T-cell (primary cell): ENCODE measurements at regions not wholly inside any gene's neighbourhood (a gene's known extent, or its start where the extent isn't known, plus 50 kb on each side); places are given as distances from the start of the nearest gene placed in this dataset.

Experiments used
- ATAC-seq, 4 experiments: fragments of 200-7000 bp in 3 of 4; fragments of 150-1000 bp in 1 of 4; cut with Tn5 transposase; replicated peaks in 1 of 4; 1 replicate in 3 of 4; 2 replicates in 1 of 4; pipeline ENCODE4 v1.10.0; 2021; ENCODE audit warnings: moderate library complexity in 3 of 4, mild to moderate bottlenecking in 2 of 4, moderate number of reproducible peaks in 1 of 4
- CTCF ChIA-PET, 2 donors: fragments of 300-600 bp; sonication (Branson Sonifier 250); formaldehyde crosslinking; loops; one replicate each; lab custom pipeline; 2022; ENCODE audit warnings: antibody characterized with exemption in 2 of 2; lab: Charles Lee
- POLR2A ChIA-PET, 2 donors: fragments of 300-600 bp; sonication (Branson Sonifier 250); formaldehyde crosslinking; loops; one replicate each; lab custom pipeline; 2022; ENCODE audit warnings: antibody characterized with exemption in 2 of 2; lab: Charles Lee
- DNase-seq, 35 experiments: peaks; one replicate each; pipeline versions ENCODE4 v3.0.0 to v3.0.0-alpha.2; 2013 to 2023
- H3K27ac ChIP-seq: one replicate; pipeline ENCODE4 v1.5.1; 2013; ENCODE audit warnings: low read length
- H3K27me3 ChIP-seq, 2 experiments: replicated peaks in 1 of 2; 1 replicate in 1 of 2; 2 replicates in 1 of 2; pipeline versions ENCODE4 v1.6.1 to v1.7.0; 2013; ENCODE audit warnings: low read length in 1 of 2, mixed read lengths in 1 of 2; ENCODE audit not compliant: control insufficient read depth in 2 of 2, insufficient read depth in 2 of 2; ENCODE audit errors: extremely low read depth in 1 of 2
- H3K36me3 ChIP-seq, 2 donors: 1 replicate in 1 of 2; 2 replicates in 1 of 2; pipeline versions ENCODE4 v1.6.1 to v1.7.0; 2013; ENCODE audit warnings: low read length in 1 of 2; ENCODE audit not compliant: control insufficient read depth in 2 of 2, insufficient read depth in 1 of 2; ENCODE audit errors: extremely low read depth in 1 of 2
- H3K4me1 ChIP-seq, 2 experiments: 1 replicate in 1 of 2; 2 replicates in 1 of 2; pipeline versions ENCODE4 v1.6.1 to v1.7.0; 2013; ENCODE audit warnings: low read length in 2 of 2, mixed read lengths in 1 of 2; ENCODE audit not compliant: insufficient read depth in 2 of 2, control insufficient read depth in 1 of 2; ENCODE audit errors: extremely low read depth in 1 of 2
- H3K4me3 ChIP-seq, 2 donors: 1 replicate in 1 of 2; 2 replicates in 1 of 2; pipeline versions ENCODE4 v1.5.1 to v1.7.0; 2013; ENCODE audit warnings: mild to moderate bottlenecking in 2 of 2, low read length in 1 of 2, moderate library complexity in 1 of 2; ENCODE audit not compliant: control insufficient read depth in 1 of 2; ENCODE audit errors: extremely low read depth in 1 of 2
- H3K9me3 ChIP-seq: 2 replicates; pipeline ENCODE4 v1.7.0; 2013
- H3K27ac Mint-ChIP-seq, 2 donors: one replicate each; pipeline ENCODE4 v1.8.0; 2020 to 2021; ENCODE audit warnings: mild to moderate bottlenecking in 2 of 2, mixed read lengths in 2 of 2
- H3K27me3 Mint-ChIP-seq, 2 donors: one replicate each; pipeline ENCODE4 v1.8.0; 2021 to 2022; ENCODE audit warnings: mixed read lengths in 2 of 2
- H3K36me3 Mint-ChIP-seq: one replicate; pipeline ENCODE4 v1.8.0; 2021; ENCODE audit warnings: mixed read lengths
- H3K4me1 Mint-ChIP-seq, 3 donors: one replicate each; pipeline ENCODE4 v1.8.0; 2020 to 2022; ENCODE audit warnings: mixed read lengths in 3 of 3, mild to moderate bottlenecking in 1 of 3
- H3K4me3 Mint-ChIP-seq, 3 donors: one replicate each; pipeline ENCODE4 v1.8.0; 2020 to 2022; ENCODE audit warnings: mild to moderate bottlenecking in 3 of 3, mixed read lengths in 3 of 3, moderate library complexity in 3 of 3
- H3K9me3 Mint-ChIP-seq, 3 donors: one replicate each; pipeline ENCODE4 v1.8.0; 2020 to 2022; ENCODE audit warnings: mixed read lengths in 3 of 3
- WGBS: methylation state at CpG from one replicate; pipeline ENCODE4 v1.1.5; 2013; ENCODE audit warnings: missing lambda C conversion rate; ENCODE audit not compliant: insufficient coverage; 5-methylcytosine and 5-hydroxymethylcytosine counted together

DNA sequence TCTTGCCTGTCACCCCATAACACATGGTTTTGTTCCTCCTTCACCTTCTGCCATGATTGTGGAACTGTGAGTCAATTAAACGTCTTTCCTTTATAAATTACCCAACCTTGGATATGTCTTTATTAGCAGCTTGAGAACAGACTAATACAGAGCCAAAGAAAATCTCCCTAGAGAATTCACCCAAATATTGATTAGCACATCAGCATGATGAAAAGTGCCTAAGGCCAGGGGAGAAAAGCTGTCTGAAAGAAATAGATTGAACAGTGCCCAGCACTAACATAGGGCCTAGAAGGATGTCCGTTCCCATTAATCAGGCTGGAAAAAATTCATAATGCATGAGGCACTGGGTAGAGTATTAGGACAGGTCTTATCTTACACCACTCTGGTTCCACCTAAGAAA, 111.9 kb upstream of the CALN1 start:
- no CpG with 5 or more reads among the region's 2 CpGs for WGBS
- CTCF ChIA-PET, result interaction anchor here in 1 of 2 donors (0.5 kb wide), 1 partner anchor 12 kb away, joined by 4 read pairs; no protein-coding TSS in a partner anchor
- H3K4me1 Mint-ChIP-seq, result no peaks in the 10 kb centered on the region

DNA sequence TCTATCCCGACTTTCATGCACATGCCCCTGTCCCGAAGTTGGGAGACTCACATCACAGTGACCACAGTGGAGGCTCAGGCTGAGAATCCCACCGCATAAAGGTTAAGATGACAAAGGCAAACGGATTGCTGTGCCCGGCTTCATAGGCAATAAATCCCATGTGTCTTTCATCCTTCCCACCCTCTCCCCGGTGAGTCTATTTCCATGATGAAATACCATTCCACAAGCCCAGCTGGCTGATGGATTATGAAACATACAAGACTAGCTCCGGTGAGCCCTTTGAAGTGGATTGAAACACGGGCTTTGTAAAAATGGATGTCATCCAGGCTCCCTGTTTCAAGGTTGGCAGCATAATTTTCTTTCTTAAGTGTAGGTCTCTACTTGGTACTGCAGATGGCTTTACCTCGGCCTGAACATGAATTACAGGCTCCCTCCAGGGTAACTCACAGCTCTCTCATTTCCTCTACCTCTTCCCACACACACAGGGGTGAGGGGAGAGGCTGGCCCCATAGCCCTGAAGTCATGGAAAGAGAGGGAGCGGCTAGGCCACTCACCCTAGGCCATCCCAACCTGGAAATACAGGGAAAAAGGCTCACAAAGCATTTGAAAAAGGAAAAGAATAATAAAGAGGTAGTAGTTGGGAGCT, 92.0 kb upstream of the CALN1 start:
- no peaks in the 10 kb centered on the region for H3K9me3 ChIP-seq
- ATAC-seq (no peak), DNase-seq (no peak)
- H3K27me3 ChIP-seq, result peaks cover 0 to 7% of the 10 kb centered on the region in 2 experiments
- H3K36me3 ChIP-seq, result no peaks in the 10 kb centered on the region
- no peaks in the 10 kb centered on the region for H3K36me3 Mint-ChIP-seq
- ChIA-PET CTCF (no interaction called here), POLR2A (no interaction called here)
- H3K27ac ChIP-seq, result no peak overlapping the region
- no peak overlapping the region for H3K4me3 Mint-ChIP-seq
- H3K4me3 ChIP-seq, result no peak overlapping the region
- H3K4me1 Mint-ChIP-seq, result no peaks in the 10 kb centered on the region
- H3K9me3 Mint-ChIP-seq, result no peaks in the 10 kb centered on the region
- H3K27ac Mint-ChIP-seq, result no peak overlapping the region
- H3K4me1 ChIP-seq, result no peaks in the 10 kb centered on the region
- peaks cover 0 to 7% of the 10 kb centered on the region in 2 donors for H3K27me3 Mint-ChIP-seq
- WGBS, result 92% methylated on average over 5 of the region's 10 CpGs

More for the DNA sequence above, 111.9 kb upstream of the CALN1 start:
- POLR2A ChIA-PET, result no interaction called here
- ATAC-seq (no peak), DNase-seq (no peak)
- H3K27me3 Mint-ChIP-seq, result peaks cover 0 to 2% of the 10 kb centered on the region in 2 donors
- H3K9me3 Mint-ChIP-seq, result peaks cover 0 to 7% (median 0%) of the 10 kb centered on the region in 3 donors
- Histone ChIP-seq H3K4me1 (no peaks in the 10 kb centered on the region), H3K27me3 (peaks cover 0 to 2% of the 10 kb centered on the region in 2 experiments), H3K9me3 (no peaks in the 10 kb centered on the region), H3K36me3 (no peaks in the 10 kb centered on the region), H3K4me3 (no peak overlapping the region), H3K27ac (no peak overlapping the region)
- H3K36me3 Mint-ChIP-seq, result no peaks in the 10 kb centered on the region
- H3K4me3 Mint-ChIP-seq, result no peak overlapping the region
- H3K27ac Mint-ChIP-seq, result no peak overlapping the region

- Histone ChIP-seq H3K4me1 (no peaks in the 10 kb centered on the region), H3K27me3 (peaks cover 0 to 7% of the 10 kb centered on the region in 2 experiments), H3K27ac (no peak overlapping the region), H3K9me3 (no peaks in the 10 kb centered on the region), H3K4me3 (no peak overlapping the region), H3K36me3 (no peaks in the 10 kb centered on the region)
- Mint-ChIP-seq H3K9me3 (no peaks in the 10 kb centered on the region), H3K4me3 (no peak overlapping the region), H3K36me3 (no peaks in the 10 kb centered on the region), H3K4me1 (no peaks in the 10 kb centered on the region), H3K27ac (no peak overlapping the region), H3K27me3 (peaks cover 0 to 7% of the 10 kb centered on the region in 2 donors)
- CTCF ChIA-PET, result no interaction called here
- DNase-seq (no peak), ATAC-seq (no peak)
- POLR2A ChIA-PET, result no interaction called here
- WGBS, result 66% methylated on average over 3 of the region's 8 CpGs
These were observed 91.5 kb upstream of the CALN1 start for GRCh38 chr7:72503644-72504043.

GRCh38 chr7:72494807-72495206, 82.7 kb upstream of the CALN1 start:
- ATAC-seq (no peak), DNase-seq (no peak)
- H3K27me3 Mint-ChIP-seq, result no peaks in the 10 kb centered on the region
- Histone ChIP-seq H3K9me3 (no peaks in the 10 kb centered on the region), H3K4me1 (peaks cover 0 to 6% of the 10 kb centered on the region in 2 experiments), H3K36me3 (no peaks in the 10 kb centered on the region), H3K27ac (no peak overlapping the region), H3K27me3 (peaks cover 0 to 9% of the 10 kb centered on the region in 2 experiments), H3K4me3 (no peak overlapping the region)
- 80% methylated on average over 1 of the region's 2 CpGs for WGBS
- peaks cover 4 to 16% (median 14%) of the 10 kb centered on the region in 3 donors for H3K9me3 Mint-ChIP-seq
- H3K4me3 Mint-ChIP-seq, result no peak overlapping the region
- H3K36me3 Mint-ChIP-seq, result no peaks in the 10 kb centered on the region
- H3K4me1 Mint-ChIP-seq, result no peaks in the 10 kb centered on the region
- ChIA-PET CTCF (no interaction called here), POLR2A (no interaction called here)
- no peak overlapping the region for H3K27ac Mint-ChIP-seq

DNA sequence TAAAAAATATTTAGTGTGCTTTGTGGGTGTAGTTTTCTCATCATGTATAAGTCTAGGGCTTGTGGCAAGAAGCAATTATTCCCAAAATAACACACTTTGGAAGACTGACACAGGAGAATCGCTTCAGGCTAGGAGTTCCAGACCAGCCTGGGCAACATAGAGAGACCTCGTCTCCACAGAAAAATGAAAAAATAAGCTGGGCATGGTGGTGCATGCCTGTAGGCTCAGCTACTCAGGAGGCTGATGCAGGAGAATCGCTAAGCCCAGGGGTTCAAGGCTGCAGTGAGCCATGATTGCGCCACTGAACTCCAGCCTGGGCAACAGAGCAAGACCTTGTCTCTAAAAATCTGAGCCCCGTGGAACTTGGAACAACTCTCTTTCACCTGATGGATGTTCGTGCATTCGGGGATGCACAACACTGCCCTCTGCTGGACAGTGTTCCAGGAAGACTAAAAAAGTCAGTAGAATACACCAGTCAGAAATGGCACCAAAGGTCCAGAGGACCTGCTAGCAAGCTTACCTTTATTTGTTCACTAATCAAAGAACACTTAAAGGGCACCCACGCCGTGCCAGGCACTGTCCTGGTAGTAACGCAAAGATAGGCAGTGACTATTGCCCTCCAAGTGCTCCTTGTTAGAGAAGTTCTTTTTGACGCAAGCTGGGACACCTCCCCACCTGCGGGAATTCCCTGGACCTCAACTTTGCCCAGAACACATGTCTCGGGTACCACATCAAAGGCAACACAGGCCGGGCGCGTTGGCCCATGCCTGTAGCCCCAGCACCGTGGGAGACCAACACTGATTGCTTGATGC, 81.9 kb upstream of the CALN1 start:
- DNase-seq (peak in 28 of 35 experiments; percentile 2 to 62 (median 17)), ATAC-seq (no peak)
- H3K4me1 ChIP-seq, result peaks cover 0 to 6% of the 10 kb centered on the region in 2 experiments
- no peaks in the 10 kb centered on the region for H3K9me3 ChIP-seq
- no peak overlapping the region for H3K27ac ChIP-seq
- H3K36me3 ChIP-seq, result no peaks in the 10 kb centered on the region
- WGBS, result 39% methylated on average over 12 of the region's 17 CpGs
- H3K27me3 Mint-ChIP-seq, result no peaks in the 10 kb centered on the region
- ChIA-PET CTCF (no interaction called here), POLR2A (no interaction called here)
- no peak overlapping the region for H3K27ac Mint-ChIP-seq
- H3K4me1 Mint-ChIP-seq, result no peaks in the 10 kb centered on the region
- no peaks in the 10 kb centered on the region for H3K36me3 Mint-ChIP-seq
- H3K27me3 ChIP-seq, result peaks cover 0 to 9% of the 10 kb centered on the region in 2 experiments
- H3K9me3 Mint-ChIP-seq, result peaks cover 5 to 16% (median 14%) of the 10 kb centered on the region in 3 donors
- H3K4me3 ChIP-seq, result no peak overlapping the region
- H3K4me3 Mint-ChIP-seq, result no peak overlapping the region

DNA sequence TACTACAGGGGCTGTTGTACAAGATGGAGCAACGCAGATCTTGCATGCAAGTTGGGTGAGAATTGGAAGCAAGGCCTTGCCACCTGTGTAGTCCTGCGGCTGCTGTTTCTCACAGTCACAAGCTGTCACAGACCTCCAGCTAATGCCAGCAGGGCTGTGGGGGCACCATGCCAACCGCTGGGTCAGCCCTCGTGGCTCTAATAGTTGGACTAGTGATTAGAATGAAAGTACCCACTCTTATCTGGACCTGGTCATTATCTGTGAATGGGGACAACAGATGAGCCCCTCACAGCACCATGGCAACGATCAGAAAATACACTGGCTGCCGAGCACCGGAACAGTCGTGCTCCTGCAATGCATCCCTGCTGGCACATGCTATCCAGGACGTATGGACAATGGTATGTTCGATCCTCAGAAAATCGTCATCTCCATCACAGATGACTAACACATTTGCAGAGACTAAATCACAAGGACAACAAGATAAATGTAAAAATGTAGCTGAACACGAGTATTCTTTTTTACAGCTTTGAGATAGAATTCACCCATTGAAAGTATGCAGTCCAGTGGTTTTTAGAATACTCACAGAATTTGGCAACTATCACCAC, 80.4 kb upstream of the CALN1 start:
- no peak overlapping the region for H3K27ac Mint-ChIP-seq
- DNase-seq, result no peak
- ChIA-PET CTCF (interaction anchor here in 1 of 2 donors (0.6 kb wide), 1 partner anchor 1723 kb away, joined by 3 read pairs; no protein-coding TSS in a partner anchor), POLR2A (no interaction called here)
- peaks cover 7% of the 10 kb centered on the region in 3 donors for H3K9me3 Mint-ChIP-seq
- peaks cover 0 to 6% of the 10 kb centered on the region in 2 experiments for H3K4me1 ChIP-seq
- H3K9me3 ChIP-seq, result no peaks in the 10 kb centered on the region
- 77% methylated on average over 5 of the region's 12 CpGs for WGBS
- ATAC-seq, result no peak
- no peaks in the 10 kb centered on the region for H3K36me3 Mint-ChIP-seq
- H3K4me3 Mint-ChIP-seq, result no peak overlapping the region
- no peaks in the 10 kb centered on the region for H3K36me3 ChIP-seq
- H3K4me1 Mint-ChIP-seq, result no peaks in the 10 kb centered on the region
- H3K27ac ChIP-seq, result no peak overlapping the region
- H3K4me3 ChIP-seq, result no peak overlapping the region
- H3K27me3 ChIP-seq, result peaks cover 0 to 9% of the 10 kb centered on the region in 2 experiments
- H3K27me3 Mint-ChIP-seq, result no peaks in the 10 kb centered on the region
